UCSD-AML1 (cell line): ENCODE measurements at regions not wholly inside any gene's neighbourhood (a gene's known extent, or its start where the extent isn't known, plus 50 kb on each side); places are given as distances from the start of the nearest gene placed in this dataset.

Experiments used
- DNase-seq: peaks from one replicate; lab custom pipeline; 2025; ENCODE audit not compliant: unreplicated experiment; lab: John Stamatoyannopoulos, UW

DNA sequence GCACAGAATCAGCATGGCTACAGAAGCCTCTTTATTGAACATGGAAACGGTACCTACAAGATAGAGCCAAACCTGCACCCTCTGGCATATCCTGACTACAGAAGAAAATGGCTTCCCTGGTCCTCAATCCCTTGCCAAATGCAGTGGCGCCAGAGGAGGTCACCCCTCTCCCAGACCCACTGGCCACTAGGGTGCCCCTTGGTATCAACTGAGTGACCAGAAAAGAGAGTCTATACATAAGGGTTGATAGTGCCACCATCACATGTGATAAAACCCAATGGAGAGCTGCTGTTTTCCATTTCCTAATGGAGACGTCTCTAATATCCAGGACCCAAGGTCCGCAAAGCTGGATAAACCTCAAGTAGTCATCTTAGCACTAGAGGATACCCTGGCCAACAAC is 52.7 kb upstream of the ALK start:
- DNase-seq: no peak

DNA sequence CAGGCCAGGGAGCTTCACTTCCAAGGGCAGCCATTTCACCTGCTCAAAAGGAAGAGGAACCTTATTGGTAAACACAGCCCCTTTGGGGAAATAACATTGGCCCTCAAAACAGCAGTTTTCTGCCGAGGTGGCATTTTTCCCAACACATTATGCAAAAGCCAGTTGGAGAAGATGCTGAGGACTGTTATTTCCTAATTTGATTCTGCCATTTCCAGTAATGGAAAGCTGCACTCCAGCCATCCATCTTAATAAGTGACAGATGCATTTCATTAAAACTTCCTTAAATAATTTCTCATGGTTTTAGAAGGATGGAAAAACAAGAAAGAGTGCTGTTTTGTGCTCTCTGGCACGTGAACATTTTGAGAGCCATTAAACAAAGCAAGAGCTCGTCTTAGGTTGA is 55.9 kb upstream of the ALK start:
- DNase-seq: no peak

DNA sequence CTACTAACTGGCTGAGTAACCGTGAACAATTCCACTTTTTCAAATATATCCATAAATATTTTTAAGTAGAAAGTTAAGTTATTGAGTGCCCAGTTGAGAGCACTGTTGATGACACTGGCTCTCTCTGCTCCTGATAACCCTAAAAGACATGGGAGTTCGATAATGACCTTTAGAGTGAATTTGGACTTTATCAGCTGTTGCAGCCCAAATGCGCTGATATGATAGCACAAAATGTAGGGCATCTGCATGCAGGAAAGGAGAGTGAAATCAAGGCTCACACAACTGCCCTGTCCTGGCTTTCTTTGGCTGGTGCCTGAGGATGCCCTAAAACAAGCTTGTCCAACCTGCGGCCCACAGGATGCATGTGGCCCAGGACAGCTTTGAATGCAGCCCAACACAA is 60.0 kb upstream of the ALK start:
- DNase-seq: no peak

DNA sequence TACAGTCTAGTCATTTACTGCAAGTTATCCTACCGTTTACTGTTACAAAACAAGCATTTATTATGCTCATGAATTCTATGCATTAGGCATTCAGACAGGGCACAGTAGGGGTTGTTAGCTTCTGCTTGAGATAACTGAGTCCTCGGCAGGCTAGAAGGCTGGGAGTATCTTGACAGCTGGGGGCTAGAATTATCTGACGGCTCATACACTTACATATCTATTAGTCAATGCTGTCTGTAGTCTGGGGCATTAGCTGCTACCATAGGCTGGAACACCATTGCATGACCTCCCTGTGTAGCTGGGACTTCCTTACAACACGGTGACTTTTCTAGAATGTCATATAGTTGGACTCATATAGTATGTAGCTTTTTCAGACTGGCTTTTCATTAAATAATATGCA is 61.9 kb upstream of the ALK start:
- DNase-seq: no peak

DNA sequence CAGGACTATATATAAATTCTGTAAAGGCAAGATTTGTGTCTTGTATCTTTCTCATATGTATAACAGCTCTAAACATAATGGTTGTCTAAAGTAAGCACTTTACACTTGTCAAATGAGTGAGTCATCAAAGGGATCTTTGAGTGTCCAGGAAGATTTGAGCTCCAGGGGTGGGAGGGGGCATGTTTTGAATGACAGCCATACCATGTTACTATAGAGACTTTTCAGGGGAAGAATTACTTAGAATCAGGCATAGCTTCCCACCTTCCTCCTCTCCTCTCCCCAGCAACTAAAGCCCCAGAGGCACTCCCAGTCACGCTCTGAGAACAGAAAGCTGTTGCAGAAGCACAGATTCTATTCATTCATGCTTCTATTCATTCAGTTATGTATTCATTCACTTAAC is 65.8 kb upstream of the ALK start:
- no peak for DNase-seq

DNA sequence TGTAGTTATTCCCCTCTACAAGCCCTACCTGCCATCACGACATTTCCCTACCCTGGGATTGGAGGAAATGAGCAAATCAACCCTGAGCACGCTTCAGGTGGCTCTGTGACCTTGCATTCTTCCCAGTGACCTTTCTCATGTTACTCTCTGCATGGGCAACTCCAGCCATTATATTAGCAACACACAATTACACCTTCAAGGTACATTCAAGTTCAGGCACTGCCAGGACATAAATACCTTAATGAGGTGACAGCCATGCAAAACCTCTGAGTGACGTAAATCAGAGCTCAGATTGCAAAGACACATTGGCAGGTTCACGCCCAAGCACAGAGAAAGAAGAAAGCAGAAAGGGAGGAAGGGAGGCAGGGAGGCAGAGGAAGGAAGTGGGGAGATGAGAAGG is 68.7 kb upstream of the ALK start:
- no peak for DNase-seq

DNA sequence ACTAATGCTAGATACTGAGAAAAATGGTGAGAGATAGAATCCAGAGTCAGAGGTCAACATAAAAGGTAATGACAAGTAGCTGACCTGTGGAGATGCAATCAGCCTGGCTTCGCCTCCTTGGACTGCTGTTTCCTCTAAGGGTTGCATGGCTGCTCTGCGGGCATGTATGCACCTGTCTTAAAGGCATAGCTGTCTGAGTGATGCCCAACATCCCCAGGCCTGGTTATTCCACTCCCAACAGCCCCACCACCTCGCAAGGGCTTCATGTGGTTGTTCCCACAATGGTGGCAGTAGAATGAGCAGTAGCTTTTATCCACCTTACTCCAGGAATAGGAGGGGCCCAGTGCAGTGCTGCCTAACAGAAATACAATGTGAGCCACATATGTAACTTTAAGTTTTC is 69.7 kb upstream of the ALK start:
- DNase-seq: no peak

DNA sequence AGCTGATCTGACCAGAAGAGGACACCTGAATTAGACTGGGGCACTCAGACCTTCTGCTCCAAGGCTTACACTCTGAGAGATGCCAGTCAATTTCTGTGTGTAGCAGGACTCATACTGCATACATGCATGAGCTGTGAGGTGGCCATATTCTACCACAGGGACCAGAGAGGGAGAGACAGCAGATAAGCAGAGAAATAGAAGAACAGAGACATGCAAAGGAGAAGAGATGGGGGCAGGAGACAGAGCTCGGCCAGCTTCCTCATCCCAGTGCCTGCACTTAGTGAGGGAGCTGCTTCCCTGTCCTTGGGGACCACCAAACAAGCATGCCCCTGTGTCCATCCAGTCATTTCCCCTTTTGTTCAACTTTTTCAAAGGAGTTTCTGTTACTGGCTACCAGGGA is 73.9 kb upstream of the ALK start:
- DNase-seq: no peak

DNA sequence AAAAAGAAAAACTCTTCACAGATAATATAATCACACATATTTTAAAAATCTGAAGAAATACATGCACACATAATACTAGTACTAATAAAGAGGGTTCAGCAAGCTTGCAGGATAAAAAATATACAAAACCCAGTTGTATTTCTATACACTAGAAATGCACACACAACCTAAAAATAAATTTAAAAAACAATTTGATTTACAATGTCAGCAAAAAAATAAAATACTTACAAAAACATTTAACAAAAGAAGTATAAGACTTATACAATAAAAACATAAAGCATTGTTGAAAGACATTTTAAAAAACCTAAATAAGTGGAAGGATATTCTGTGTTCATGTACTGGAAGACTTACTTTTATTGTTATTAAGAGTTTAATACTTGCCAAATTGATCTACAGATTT is 81.7 kb upstream of the ALK start:
- no peak for DNase-seq

DNA sequence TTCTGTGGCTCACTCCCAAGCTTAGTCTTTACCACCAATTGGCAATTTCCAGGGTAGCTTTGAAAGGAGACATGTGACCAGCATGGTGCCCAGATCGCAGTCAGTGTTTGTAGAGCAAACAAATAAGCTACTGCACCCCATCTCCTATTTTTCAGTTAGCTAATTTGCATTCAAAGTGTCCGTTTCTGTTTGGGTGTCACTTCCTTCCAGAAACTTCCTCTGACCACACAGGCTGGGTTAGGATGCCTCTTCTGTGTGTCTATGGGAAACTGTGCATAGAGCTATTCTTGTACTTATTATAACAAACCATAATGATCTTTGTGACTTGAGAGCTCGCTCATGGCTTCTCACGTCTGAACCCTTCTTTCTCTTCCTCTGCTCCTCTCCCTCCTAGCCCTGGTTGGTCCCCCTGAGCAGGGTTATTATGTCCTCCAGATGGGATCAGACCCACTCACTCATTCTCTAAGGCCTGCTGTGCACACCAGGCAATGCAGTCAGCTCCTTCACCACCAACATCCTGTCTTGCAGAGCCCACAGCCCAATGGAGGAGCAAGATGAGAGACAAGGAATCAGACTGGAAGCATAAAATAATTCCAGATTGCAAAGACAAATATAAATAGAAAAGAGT is 101.2 kb upstream of the ALK start:
- no peak for DNase-seq

DNA sequence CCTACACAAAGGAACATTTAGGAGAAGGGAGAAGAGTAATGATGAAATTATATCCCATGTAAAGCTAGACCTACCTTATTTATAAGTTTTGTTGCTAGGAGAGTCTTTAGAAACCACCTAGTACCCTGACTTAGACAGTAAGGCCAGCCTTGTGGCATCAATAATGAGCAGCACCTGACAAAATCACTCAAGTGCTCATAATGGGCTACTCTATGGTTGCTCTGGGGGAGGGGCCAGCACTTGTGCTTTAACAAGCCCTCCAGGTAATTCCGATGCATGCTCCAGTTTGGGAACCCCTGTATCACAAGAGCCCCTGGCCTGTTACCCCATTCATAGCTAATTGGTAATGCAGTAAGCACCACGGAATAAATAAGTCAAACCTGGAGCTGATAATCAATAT is 102.9 kb upstream of the ALK start:
- DNase-seq: no peak

DNA sequence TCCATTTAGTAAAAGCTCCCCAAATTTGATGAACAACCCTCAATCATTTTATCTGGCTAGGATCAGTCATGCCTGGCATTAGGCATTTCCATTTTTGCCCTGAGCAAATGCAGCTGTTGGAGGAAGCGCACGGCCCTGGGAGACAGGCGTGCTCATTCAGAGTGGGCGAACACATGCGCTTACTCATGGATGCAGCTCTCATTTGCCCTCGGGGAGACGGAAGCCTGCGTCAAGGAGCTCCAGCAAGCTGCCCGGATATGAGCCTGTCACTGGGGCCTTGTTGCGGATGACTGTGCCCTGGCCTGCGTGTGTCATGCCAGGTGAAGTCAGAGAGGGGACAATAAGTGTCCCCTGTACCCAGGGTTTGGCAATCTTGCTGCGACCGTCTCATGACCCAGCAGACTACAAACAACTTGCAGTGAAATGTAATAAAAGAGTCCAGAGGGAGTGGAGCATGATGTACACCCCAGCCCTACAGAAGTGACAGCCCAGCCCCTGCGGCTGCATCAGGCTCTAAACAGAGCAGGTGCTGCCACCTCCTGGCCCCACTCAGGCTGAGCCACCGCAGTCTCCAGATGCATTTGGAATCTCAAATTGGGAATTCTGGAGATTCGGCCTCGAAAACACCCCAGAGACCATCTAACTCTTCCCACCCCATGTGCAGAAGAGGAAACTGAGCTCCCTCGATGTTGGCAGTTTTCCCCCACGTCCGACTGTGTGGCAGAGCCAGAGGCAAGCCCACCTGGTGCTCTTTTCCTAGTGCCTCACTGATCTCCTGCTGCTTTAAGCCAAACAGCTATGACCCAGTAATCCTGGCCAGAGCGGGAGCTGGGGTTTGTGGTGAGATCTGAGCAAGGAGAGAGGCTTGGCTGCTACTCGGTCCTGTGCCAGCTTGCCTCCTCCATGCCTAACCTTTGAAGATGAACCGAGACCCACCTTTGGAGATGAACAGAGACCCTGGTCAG is 105.0 kb upstream of the ALK start:
- peak; percentile 20 for DNase-seq

DNA sequence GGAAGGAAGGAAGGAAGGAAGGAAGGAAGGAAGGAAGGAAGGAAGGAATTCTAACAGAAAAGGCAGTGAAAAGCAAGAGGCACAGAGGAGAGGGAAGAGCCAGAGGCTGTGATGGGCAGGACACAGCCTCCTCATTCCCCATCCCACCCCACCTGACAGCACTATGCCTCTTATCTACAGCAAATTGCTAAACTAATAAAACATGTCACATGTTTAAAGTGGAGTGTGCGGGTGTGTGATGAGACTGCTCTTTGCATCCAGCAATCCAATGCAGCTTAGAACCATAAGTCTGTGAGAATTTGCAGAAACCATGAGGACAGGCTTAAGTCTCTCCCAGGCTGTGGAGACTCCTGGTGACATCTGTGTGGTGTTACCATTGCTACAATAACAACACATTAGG is 108.4 kb upstream of the ALK start:
- DNase-seq: no peak

DNA sequence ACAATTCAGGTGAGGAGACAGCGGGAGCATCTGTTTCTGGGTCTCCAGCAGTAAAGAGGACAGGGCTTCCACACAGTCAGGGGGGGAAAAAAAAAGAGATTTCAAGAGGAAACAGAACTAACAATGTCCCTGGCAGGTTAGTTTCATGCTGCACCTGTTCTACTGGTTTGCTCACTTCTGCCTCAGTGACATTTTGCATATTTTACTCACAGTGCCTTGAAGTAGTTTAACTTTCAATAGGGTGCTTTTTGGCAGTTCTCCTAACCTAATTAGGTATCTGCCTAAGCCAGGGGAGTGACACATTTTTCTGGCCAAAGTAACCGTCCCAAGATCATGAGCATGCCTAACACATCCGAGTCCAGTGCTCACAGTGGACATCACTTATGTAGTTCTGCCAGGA is 109.0 kb upstream of the ALK start:
- DNase-seq: no peak

DNA sequence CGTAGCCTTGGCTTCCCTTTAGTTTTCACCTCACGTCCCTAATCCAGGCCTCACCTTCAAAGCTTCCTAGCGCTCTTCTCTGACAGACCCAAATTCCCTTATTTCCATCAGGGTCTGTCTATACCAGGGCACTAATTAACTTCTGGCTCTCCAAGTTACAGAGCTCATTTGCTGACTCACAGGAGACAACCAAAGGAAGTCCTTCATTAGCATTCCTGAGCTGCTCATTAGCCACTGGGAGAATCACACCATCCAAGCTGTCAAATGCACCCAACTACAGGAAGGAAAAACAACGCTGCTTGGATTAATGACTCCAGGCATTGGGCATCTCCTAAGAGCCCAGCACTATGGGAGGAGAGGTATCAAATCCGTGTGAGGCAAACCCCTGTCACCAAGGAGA is 109.8 kb upstream of the ALK start:
- DNase-seq: no peak

DNA sequence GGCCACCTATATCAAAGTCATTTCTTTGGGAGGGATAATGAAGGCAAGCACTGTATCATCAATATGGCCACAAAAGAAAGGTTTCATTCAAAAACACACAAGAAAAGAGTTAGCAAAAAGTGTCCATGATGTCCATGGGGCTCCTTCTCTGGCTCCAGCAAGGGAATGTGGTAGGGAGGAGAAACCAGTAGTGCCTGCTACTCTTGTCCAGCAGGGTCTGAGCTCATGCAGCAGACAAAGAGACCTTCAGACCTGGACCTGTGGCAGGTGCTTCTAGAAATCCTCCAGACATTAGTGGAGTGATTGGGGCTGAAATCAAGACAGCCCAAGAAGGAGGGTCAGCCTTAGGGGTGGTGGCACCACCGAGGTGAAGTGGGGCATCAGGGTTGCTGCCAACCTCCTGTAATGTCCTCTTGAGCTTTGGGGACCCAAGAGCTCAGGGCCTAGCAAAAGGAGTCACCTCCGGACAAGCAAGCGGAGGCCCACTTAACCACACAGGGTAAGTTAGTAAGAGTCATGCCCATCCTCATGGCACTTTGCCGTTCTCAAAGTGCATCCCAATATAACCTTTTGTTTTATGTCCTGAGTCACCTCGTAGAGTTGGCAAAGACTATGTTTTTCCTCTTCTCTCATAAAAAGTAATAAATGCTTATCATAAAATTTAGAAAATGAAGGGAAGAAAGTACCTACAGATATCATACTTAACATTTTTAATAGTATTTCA is 112.6 kb upstream of the YPEL5 start:
- DNase-seq: no peak

DNA sequence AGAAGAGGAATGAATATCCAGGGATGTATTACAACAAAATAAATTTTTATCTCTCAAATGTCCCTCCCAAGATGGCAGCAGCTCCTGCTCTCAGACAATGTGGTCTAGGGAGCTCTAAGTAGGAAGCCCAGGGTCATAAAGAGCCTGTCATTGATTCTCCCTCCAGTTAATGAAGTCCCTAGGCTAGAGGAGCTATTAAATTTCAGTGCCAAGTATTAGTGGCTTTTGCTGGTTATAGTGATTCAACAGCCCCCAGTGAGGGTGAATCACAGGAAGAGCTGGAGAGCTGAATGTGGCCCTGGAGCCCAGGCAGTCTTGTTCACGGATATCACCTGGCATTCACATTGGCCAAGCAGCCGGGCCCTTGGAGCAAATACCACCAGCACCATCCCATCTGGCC is 109.8 kb upstream of the YPEL5 start:
- no peak for DNase-seq

DNA sequence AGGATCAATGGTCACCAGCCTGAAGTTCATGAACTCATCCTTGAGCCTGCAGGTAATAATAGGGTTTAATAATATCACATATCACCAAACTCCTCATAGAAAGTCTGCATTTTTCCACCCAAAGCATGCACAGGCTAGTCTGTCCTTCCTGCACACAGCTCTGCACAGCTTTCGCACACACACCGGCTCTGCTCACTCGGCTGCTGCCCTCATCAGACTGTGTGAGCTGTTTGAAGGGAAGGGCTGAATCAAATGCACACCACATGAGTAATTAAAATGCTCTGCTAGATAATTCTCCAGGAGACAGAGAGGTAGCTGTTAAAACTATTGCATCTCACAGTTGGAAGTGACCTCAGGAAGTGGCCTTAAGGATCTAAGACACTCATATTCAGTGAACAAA is 108.4 kb upstream of the YPEL5 start:
- no peak for DNase-seq

DNA sequence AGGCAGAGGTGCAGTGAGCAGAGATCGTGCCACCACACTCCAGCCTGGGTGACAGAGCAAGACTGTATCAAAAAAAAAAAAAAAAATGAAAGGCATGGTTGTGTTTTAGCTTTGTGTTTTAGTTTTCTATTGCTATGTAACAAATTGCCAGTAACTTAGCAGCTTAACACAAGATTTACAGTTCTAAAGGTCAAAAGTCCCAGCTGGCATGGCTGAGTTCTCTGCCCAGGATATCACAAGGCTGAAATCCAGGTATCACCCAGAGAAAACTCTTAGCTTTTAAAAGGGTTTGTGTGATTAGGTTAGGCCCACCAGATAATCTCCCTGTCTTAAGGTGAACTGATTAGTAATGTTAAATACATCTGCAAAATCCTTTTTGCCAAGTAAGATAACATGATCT is 107.7 kb upstream of the YPEL5 start:
- DNase-seq: no peak

DNA sequence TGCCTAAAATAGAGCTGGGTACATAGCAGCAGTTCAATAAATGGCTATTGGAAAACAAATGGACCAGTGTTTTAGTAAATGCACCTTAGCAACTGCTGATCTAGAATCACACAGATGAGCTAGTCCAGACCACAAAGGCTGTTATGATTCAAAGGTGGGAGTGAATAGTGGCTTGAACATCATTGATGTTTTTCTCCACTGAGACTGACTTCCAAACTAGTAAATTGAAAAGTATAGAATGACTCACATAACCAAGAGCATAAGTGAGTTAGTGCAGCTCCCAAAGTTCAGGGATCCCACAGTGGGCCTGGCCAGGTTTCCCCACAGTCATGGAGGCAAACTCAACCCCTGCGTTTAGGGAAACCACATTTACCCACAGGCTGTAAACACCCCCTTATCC is 106.7 kb upstream of the YPEL5 start:
- DNase-seq: no peak

DNA sequence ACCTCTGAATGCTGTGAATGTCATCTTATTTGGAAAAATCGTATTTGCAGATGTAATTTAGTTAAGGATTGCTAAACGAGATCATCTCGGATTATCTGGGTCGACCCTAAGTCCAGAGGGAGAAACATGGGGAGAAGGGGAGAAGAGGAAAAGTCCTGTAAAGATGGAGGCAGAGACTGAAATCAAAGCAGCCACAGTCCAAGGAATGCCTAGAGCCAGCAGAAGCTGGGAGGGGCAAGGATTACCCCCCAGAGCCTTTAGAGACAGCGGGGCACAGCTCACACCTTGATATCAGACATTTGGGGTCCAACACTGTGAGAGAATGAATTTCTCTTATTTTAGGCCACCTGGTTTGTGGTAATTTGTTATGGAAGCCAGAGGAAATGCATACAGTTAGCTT is 104.9 kb upstream of the YPEL5 start:
- DNase-seq: no peak

DNA sequence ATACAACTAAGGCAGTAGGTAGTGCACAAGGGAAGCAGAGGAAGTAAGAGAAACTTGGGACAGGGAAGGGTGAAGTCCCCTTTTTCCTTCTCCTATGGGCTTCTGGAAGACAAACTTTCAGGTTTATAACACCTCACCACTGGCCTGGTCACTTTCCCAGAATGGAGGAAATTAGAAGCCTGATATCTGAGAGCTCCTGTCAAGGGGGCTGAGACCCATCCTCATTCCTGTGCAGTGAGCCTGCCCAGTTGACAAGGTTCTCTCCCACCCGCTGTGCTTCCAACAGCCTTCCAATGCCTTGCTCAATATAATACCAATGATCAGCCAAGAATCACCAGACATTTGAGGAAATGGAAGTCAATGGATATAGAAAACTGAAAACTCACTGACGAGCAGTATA is 100.4 kb upstream of the YPEL5 start:
- DNase-seq: no peak
